ENCODE measurements at regions not wholly inside any gene's neighbourhood (a gene's known extent, or its start where the extent isn't known, plus 50 kb on each side); places are given as distances from the start of the nearest gene placed in this dataset.

DNA sequence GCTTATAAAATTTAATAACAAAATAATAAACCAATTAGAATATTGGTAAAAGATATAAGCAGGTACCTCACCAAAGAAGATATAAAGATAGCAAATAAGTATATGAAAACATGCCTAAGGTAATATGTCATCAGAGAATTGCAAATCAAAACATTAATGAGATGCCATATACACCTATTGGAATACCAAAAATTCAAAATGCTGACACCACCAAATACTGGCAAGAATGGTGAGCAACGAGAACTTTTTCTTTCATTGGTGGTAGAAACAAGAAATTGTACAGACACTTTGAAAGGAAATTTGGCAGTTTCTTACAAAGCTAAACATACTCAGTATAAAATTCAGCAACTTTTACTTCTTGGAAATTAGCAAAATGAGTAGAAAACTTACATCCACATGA, 346.9 kb upstream of the ROBO1 start:
- TF ChIP-seq, protein P1, sequence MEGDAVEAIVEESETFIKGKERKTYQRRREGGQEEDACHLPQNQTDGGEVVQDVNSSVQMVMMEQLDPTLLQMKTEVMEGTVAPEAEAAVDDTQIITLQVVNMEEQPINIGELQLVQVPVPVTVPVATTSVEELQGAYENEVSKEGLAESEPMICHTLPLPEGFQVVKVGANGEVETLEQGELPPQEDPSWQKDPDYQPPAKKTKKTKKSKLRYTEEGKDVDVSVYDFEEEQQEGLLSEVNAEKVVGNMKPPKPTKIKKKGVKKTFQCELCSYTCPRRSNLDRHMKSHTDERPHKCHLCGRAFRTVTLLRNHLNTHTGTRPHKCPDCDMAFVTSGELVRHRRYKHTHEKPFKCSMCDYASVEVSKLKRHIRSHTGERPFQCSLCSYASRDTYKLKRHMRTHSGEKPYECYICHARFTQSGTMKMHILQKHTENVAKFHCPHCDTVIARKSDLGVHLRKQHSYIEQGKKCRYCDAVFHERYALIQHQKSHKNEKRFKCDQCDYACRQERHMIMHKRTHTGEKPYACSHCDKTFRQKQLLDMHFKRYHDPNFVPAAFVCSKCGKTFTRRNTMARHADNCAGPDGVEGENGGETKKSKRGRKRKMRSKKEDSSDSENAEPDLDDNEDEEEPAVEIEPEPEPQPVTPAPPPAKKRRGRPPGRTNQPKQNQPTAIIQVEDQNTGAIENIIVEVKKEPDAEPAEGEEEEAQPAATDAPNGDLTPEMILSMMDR (IDR thresholded peaks at IDR 0.05): no peak
- TF ChIP-seq POLR2A (IDR thresholded peaks at IDR 0.05): no peak

Measured in gastroesophageal sphincter (tissue), 3 donors.